ENCODE measurements at regions not wholly inside any gene's neighbourhood (a gene's known extent, or its start where the extent isn't known, plus 50 kb on each side); places are given as distances from the start of the nearest gene placed in this dataset.
"Not testable (repeated sequence)": the region's sequence is repeated elsewhere in the genome, so short reads cannot be mapped to it uniquely, and the experiment has no call there.

DNA sequence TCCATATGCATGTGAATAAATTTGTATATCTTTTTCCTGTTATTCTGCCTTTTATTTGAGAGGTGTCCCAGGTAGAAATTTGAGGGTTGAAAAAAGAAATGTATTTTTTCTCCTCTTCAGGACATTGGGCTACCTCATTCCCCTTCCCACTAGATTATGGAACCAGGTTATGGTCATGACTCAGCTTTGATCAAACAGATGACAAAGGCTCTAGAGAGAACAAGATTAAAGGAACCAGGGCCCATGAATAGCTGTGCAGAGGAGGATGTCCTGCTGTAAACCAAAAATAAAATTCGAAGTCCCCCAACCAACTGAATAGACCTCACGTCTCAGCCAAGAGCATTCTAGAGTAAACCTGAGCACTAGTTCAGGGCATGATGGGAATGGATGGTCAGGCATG is 313.2 kb downstream of the RAPGEF2 start:
- no peak for DNase-seq
- no peaks in the 10 kb centered on the region for H3K36me3 ChIP-seq
- TF ChIP-seq EP300 (IDR thresholded peaks at IDR 0.05) (no peak), POLR2AphosphoS5 (IDR thresholded peaks at IDR 0.05) (no peak), POLR2A (IDR thresholded peaks at IDR 0.05) (no peak)
- TF ChIP-seq, protein P1, sequence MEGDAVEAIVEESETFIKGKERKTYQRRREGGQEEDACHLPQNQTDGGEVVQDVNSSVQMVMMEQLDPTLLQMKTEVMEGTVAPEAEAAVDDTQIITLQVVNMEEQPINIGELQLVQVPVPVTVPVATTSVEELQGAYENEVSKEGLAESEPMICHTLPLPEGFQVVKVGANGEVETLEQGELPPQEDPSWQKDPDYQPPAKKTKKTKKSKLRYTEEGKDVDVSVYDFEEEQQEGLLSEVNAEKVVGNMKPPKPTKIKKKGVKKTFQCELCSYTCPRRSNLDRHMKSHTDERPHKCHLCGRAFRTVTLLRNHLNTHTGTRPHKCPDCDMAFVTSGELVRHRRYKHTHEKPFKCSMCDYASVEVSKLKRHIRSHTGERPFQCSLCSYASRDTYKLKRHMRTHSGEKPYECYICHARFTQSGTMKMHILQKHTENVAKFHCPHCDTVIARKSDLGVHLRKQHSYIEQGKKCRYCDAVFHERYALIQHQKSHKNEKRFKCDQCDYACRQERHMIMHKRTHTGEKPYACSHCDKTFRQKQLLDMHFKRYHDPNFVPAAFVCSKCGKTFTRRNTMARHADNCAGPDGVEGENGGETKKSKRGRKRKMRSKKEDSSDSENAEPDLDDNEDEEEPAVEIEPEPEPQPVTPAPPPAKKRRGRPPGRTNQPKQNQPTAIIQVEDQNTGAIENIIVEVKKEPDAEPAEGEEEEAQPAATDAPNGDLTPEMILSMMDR (IDR thresholded peaks at IDR 0.05) = no peak
- H3K4me1 ChIP-seq = no peaks in the 10 kb centered on the region
- no peak overlapping the region for H3K4me3 ChIP-seq
- H3K27me3 ChIP-seq = no peaks in the 10 kb centered on the region
- H3K9me3 ChIP-seq = no peaks in the 10 kb centered on the region
- H3K27ac ChIP-seq = no peak overlapping the region
- WGBS, 2 donors = 61 to 62% methylated on average over 2 of the region's 2 CpGs
- intact Hi-C loops (cut with DNase I) = no loop called here

DNA sequence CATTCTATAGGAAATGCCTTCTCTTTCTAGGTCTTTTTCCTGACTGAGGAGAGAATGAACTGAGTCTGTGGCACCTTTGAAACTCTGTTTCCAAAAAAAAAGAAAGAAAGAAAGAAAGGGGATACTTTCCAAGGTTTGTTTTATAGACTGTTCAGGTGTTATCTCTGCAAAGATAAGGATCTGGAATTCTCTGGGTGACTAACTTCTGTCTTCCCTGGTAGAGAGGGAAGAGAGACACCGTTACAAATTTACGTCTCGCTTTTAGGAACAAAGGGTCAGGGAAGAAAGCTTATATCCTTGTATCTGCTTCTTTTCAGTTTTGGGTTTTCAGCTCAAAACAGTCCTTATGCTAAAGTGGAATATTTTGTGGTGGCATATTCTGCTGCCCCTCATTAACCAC is 314.1 kb downstream of the RAPGEF2 start:
- TF ChIP-seq EP300 (IDR thresholded peaks at IDR 0.05) (no peak), POLR2A (IDR thresholded peaks at IDR 0.05) (no peak), POLR2AphosphoS5 (IDR thresholded peaks at IDR 0.05) (no peak)
- TF ChIP-seq, protein P1 (IDR thresholded peaks at IDR 0.05) = no peak
- no peaks in the 10 kb centered on the region for H3K36me3 ChIP-seq
- intact Hi-C loops (cut with DNase I) = no loop called here
- H3K27ac ChIP-seq = no peak overlapping the region
- no peak for DNase-seq
- no peaks in the 10 kb centered on the region for H3K9me3 ChIP-seq
- H3K4me1 ChIP-seq = no peaks in the 10 kb centered on the region
- 81 to 84% methylated on average over 3 of the region's 3 CpGs for WGBS, 2 donors
- no peak overlapping the region for H3K4me3 ChIP-seq
- no peaks in the 10 kb centered on the region for H3K27me3 ChIP-seq

DNA sequence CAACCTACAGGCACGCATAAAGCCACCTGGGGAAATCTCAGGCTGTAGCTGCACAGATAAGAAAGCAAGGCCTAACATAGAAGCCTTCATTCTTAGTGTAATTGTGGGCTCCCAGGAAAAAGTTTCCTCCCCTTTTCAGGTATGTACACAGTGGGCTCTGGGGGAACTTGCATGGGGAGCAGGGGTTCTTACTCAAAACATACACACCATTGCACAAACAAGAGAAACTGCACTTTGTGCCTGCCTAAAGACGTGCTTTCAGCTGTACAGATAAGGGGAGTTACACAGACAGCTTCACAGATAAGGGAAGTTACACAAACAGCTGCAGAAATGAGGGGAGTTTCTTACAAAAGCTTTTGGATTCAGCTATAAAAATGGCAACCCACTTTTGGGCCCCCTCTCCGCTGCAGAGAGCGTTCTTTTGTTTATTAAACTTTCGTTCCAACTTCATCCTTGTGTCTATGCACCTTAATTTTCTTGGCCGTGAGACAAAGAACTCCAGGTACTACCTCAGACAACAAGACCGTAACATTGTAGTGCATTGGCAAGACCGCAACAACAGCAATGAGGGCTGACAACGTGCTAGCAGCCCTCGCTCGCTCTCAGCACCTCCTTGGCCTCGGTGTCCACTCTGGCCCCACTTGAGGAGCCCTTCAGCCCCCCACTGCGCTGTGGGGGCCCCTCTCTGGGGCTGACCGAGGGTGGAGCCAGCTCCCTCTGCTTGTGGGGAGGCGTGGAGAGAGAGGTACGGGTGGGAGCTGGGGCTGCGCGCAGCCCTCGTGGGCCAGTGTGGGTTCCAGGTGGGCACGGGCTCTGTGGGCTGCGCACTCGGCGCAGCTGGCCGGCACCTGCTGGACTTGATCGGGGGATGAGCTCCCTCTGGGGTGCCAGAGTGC is 317.5 kb downstream of the RAPGEF2 start:
- Histone ChIP-seq H3K36me3 (no peaks in the 10 kb centered on the region), H3K9me3 (no peaks in the 10 kb centered on the region), H3K27ac (no peak overlapping the region), H3K4me1 (no peaks in the 10 kb centered on the region), H3K4me3 (no peak overlapping the region), H3K27me3 (no peaks in the 10 kb centered on the region)
- intact Hi-C loops (cut with DNase I) = no loop called here
- no peak for DNase-seq
- TF ChIP-seq, protein P1 (IDR thresholded peaks at IDR 0.05) = no peak
- no peak for TF ChIP-seq POLR2AphosphoS5 (IDR thresholded peaks at IDR 0.05)
- TF ChIP-seq EP300 (IDR thresholded peaks at IDR 0.05) = no peak
- no peak for TF ChIP-seq POLR2A (IDR thresholded peaks at IDR 0.05)
- WGBS, 2 donors = 95 to 96% methylated on average over 25 of the region's 25 CpGs

DNA sequence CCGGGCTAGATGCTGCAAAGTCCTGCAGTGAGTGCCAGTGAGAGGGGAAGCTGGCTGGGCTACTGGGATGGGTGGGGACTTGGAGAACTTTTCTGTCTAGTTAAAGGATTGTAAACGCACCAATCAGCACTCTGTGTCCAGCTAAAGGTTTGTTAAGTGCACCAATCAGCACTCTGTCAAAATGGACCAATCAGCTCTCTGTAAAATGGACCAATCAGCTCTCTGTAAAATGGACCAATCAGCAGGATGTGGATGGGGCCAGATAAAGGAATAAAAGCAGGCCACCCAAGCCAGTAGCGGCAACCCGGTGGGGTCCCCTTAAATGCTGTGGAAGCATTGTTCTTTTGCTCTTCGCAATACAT is 318.2 kb downstream of the RAPGEF2 start:
- H3K4me3 ChIP-seq; H3K4me1 ChIP-seq; intact Hi-C loops (cut with DNase I); H3K9me3 ChIP-seq; H3K27me3 ChIP-seq; DNase-seq; H3K27ac ChIP-seq; H3K36me3 ChIP-seq: not testable (repeated sequence)
- 85 to 97% methylated on average over 5 of the region's 5 CpGs for WGBS, 2 donors

DNA sequence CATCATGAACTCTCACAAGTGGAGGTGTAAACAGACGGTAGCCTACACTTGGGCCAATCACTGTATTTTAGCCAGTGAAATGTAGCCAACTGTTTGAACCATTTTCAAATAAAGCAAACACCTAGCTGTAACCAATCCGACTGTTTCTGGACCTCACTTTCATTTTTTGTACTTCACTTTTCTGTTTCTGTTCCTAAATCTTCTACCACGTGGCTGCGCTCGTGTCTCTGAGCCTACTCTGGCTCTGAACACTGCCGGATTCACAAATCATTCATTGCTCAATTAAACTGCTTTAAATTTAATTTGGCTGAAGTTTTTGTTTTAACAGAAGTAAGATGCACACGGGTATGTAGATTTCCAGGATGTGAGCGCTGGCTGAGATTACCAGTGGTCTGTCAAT is 319.1 kb downstream of the RAPGEF2 start:
- no peak overlapping the region for H3K4me3 ChIP-seq
- no peak overlapping the region for H3K27ac ChIP-seq
- H3K27me3 ChIP-seq = no peaks in the 10 kb centered on the region
- no peak for DNase-seq
- WGBS, 2 donors = 44 to 69% methylated on average over 8 of the region's 8 CpGs
- H3K36me3 ChIP-seq = no peaks in the 10 kb centered on the region
- intact Hi-C loops (cut with DNase I) = no loop called here
- TF ChIP-seq POLR2AphosphoS5 (IDR thresholded peaks at IDR 0.05) (no peak), POLR2A (IDR thresholded peaks at IDR 0.05) (no peak), EP300 (IDR thresholded peaks at IDR 0.05) (no peak)
- TF ChIP-seq, protein P1 (IDR thresholded peaks at IDR 0.05) = no peak
- no peaks in the 10 kb centered on the region for H3K4me1 ChIP-seq
- H3K9me3 ChIP-seq = no peaks in the 10 kb centered on the region

Data from sigmoid colon (tissue), 6 donors.